AG09319 (cell line): ENCODE measurements at regions not wholly inside any gene's neighbourhood (a gene's known extent, or its start where the extent isn't known, plus 50 kb on each side); places are given as distances from the start of the nearest gene placed in this dataset.

Experiments
- DNase-seq: peaks from one replicate; pipeline ENCODE4 v3.0.0-alpha.2; 2010; ENCODE audit warnings: low read depth; ENCODE audit errors: extremely low read depth
- CTCF ChIP-seq: IDR thresholded peaks from 2 replicates; pipeline ENCODE4 v1.5.1; 2011; ENCODE audit warnings: low read depth, mild to moderate bottlenecking, inconsistent platforms, low read length, moderate library complexity

GRCh38 chr9:86641970-86642369 lies 287.8 kb upstream of the TUT7 start:
- DNase-seq = no peak
- TF ChIP-seq CTCF = no peak

GRCh38 chr9:86639899-86640379 lies 285.7 kb upstream of the TUT7 start:
- no peak for DNase-seq
- no peak for TF ChIP-seq CTCF

GRCh38 chr9:86639287-86639686 lies 285.1 kb upstream of the TUT7 start:
- no peak for TF ChIP-seq CTCF
- DNase-seq = no peak

- TF ChIP-seq CTCF = no peak
- DNase-seq = no peak
Observed at GRCh38 chr9:86638109-86638508, 283.9 kb upstream of the TUT7 start.

- peak; percentile 38 for TF ChIP-seq CTCF
- DNase-seq = no peak
Observed at GRCh38 chr9:86637515-86637914, 283.3 kb upstream of the TUT7 start.

GRCh38 chr9:86636519-86636918 lies 282.3 kb upstream of the TUT7 start:
- TF ChIP-seq CTCF = no peak
- DNase-seq = no peak

GRCh38 chr9:86636038-86636437 lies 281.8 kb upstream of the TUT7 start:
- DNase-seq = no peak
- no peak for TF ChIP-seq CTCF
